Umbilical cord (tissue), 1 donor: ENCODE measurements at regions not wholly inside any gene's neighbourhood (a gene's known extent, or its start where the extent isn't known, plus 50 kb on each side); places are given as distances from the start of the nearest gene placed in this dataset.
"Not testable (repeated sequence)": the region's sequence is repeated elsewhere in the genome, so short reads cannot be mapped to it uniquely, and the experiment has no call there.

Experiments used
- DNase-seq: peaks from one replicate; pipeline ENCODE4 v3.0.0-alpha.2; 2015; ENCODE audit warnings: low spot score

- no peak for DNase-seq
These were observed 311.8 kb upstream of the KCNN2 start for GRCh38 chr5:114050087-114050486.

- peak; percentile 5 for DNase-seq
These were observed 308.5 kb upstream of the KCNN2 start for GRCh38 chr5:114053372-114053771.

GRCh38 chr5:114054594-114054993 lies 307.3 kb upstream of the KCNN2 start:
- peak; percentile 4 for DNase-seq

GRCh38 chr5:114055318-114056184 lies 306.3 kb upstream of the KCNN2 start:
- peak; percentile 94 for DNase-seq

GRCh38 chr5:114056185-114056538 lies 305.7 kb upstream of the KCNN2 start:
- peak; percentile 18 for DNase-seq

- no peak for DNase-seq
These were observed 301.0 kb upstream of the KCNN2 start for GRCh38 chr5:114060866-114061265.

GRCh38 chr5:114062932-114063867 lies 298.7 kb upstream of the KCNN2 start:
- peak; percentile 43 for DNase-seq

GRCh38 chr5:114065912-114066311 lies 296.0 kb upstream of the KCNN2 start:
- peak; percentile 79 for DNase-seq

- no peak for DNase-seq
These were observed 291.7 kb upstream of the KCNN2 start for GRCh38 chr5:114070093-114070722.

GRCh38 chr5:114089259-114089658 lies 272.6 kb upstream of the KCNN2 start:
- DNase-seq, result no peak

GRCh38 chr5:114097570-114097969 lies 264.3 kb upstream of the KCNN2 start:
- DNase-seq, result no peak

GRCh38 chr5:114099161-114099560 lies 262.7 kb upstream of the KCNN2 start:
- DNase-seq, result no peak

- DNase-seq, result no peak
These were observed 260.7 kb upstream of the KCNN2 start for GRCh38 chr5:114101153-114101552.

GRCh38 chr5:114113604-114114003 lies 248.3 kb upstream of the KCNN2 start:
- no peak for DNase-seq

GRCh38 chr5:114116981-114117380 lies 244.9 kb upstream of the KCNN2 start:
- no peak for DNase-seq

GRCh38 chr5:114118511-114118910 lies 243.4 kb upstream of the KCNN2 start:
- no peak for DNase-seq

- DNase-seq, result no peak
These were observed 241.7 kb upstream of the KCNN2 start for GRCh38 chr5:114120166-114120565.

GRCh38 chr5:114122852-114123251 lies 239.0 kb upstream of the KCNN2 start:
- no peak for DNase-seq

GRCh38 chr5:114123654-114124053 lies 238.2 kb upstream of the KCNN2 start:
- no peak for DNase-seq

GRCh38 chr5:114146398-114146797 lies 215.5 kb upstream of the KCNN2 start:
- no peak for DNase-seq

- no peak for DNase-seq
These were observed 213.6 kb upstream of the KCNN2 start for GRCh38 chr5:114148253-114148652.

- not testable (repeated sequence) for DNase-seq
These were observed 213.1 kb upstream of the KCNN2 start for GRCh38 chr5:114148728-114149127.
